ENCODE measurements at regions not wholly inside any gene's neighbourhood (a gene's known extent, or its start where the extent isn't known, plus 50 kb on each side); places are given as distances from the start of the nearest gene placed in this dataset.

- H3K9me1 ChIP-seq (ENCODE audit: control insufficient read depth, insufficient read depth, low read length), result no peaks in the 10 kb centered on the region
- BruUV-seq (replicated peaks), result no TSS peak
- DNase-seq (ENCODE audit: extremely low read depth in 1 of 4, low spot score in 3 of 4) (no peak), FAIRE-seq (no peak), ATAC-seq (no peak)
- no peaks in the 10 kb centered on the region for H3K79me2 ChIP-seq (ENCODE audit: control insufficient read depth, insufficient read depth, low read length)
- no peaks in the 10 kb centered on the region for H3K27me3 ChIP-seq (ENCODE audit: control insufficient read depth in 2 of 2, insufficient read depth in 2 of 2, low read length in 2 of 2)
- H3K4me3 ChIP-seq, result no peak overlapping the region
- 0% methylated on average over 1 of the region's 1 CpG for WGBS (ENCODE audit: insufficient coverage, low coverage, missing lambda C conversion rate)
- ChIA-PET POLR2A (no interaction called here), CTCF (ENCODE audit: low intra/inter-chr PET ratio) (no interaction called here)
- H3K9me3 ChIP-seq (replicated peaks; ENCODE audit: control insufficient read depth, insufficient read depth, low read depth, low read length), result no peaks in the 10 kb centered on the region
- in situ Hi-C loops (cut with MboI) (no loop called here), intact Hi-C loops (cut with micrococcal nuclease) (no loop called here)
- H3K36me3 ChIP-seq (ENCODE audit: control insufficient read depth, insufficient read depth, low read length), result no peaks in the 10 kb centered on the region
- no peak overlapping the region for H3K27ac ChIP-seq (ENCODE audit: extremely low read depth, low read depth, low read length)
- H4K20me1 ChIP-seq (replicated peaks; ENCODE audit: control insufficient read depth, insufficient read depth, low read length), result no peaks in the 10 kb centered on the region
- H3K4me1 ChIP-seq (replicated peaks in 1 of 2; ENCODE audit: control insufficient read depth in 2 of 2, insufficient read depth in 2 of 2, low read length in 2 of 2), result no peaks in the 10 kb centered on the region
- no peak overlapping the region for H3K4me2 ChIP-seq (ENCODE audit: insufficient read depth, low read length)
- no peak overlapping the region for H2AFZ ChIP-seq (ENCODE audit: low read depth, low read length)
- TF ChIP-seq JUND (IDR thresholded peaks at IDR 0.05; ENCODE audit: borderline replicate concordance, low read depth, low read length) (no peak), JUND (tag; IDR thresholded peaks at IDR 0.05; ENCODE audit: borderline replicate concordance, low read depth, low read length) (no peak), ZNF212 (CRISPR knock-in tag; IDR thresholded peaks at IDR 0.05) (no peak)
- no peak overlapping the region for H3K9ac ChIP-seq (ENCODE audit: insufficient read depth in 1 of 2, low read depth in 2 of 2, low read length in 2 of 2)
These were observed 343.8 kb upstream of the NAV3 start for GRCh38 chr12:77486872-77487271.

GRCh38 chr12:77485961-77486854 lies 344.5 kb upstream of the NAV3 start:
- Histone ChIP-seq H3K9me3 (replicated peaks; ENCODE audit: control insufficient read depth, insufficient read depth, low read depth, low read length) (no peaks in the 10 kb centered on the region), H3K9ac (ENCODE audit: insufficient read depth in 1 of 2, low read depth in 2 of 2, low read length in 2 of 2) (no peak overlapping the region), H3K9me1 (ENCODE audit: control insufficient read depth, insufficient read depth, low read length) (no peaks in the 10 kb centered on the region), H3K4me2 (ENCODE audit: insufficient read depth, low read length) (no peak overlapping the region), H3K79me2 (ENCODE audit: control insufficient read depth, insufficient read depth, low read length) (no peaks in the 10 kb centered on the region), H3K36me3 (ENCODE audit: control insufficient read depth, insufficient read depth, low read length) (no peaks in the 10 kb centered on the region), H3K4me1 (replicated peaks in 1 of 2; ENCODE audit: control insufficient read depth in 2 of 2, insufficient read depth in 2 of 2, low read length in 2 of 2) (no peaks in the 10 kb centered on the region), H2AFZ (ENCODE audit: low read depth, low read length) (no peak overlapping the region), H3K27ac (ENCODE audit: extremely low read depth, low read depth, low read length) (no peak overlapping the region), H4K20me1 (replicated peaks; ENCODE audit: control insufficient read depth, insufficient read depth, low read length) (no peaks in the 10 kb centered on the region), H3K4me3 (no peak overlapping the region), H3K27me3 (ENCODE audit: control insufficient read depth in 2 of 2, insufficient read depth in 2 of 2, low read length in 2 of 2) (no peaks in the 10 kb centered on the region)
- in situ Hi-C loops (cut with MboI) (no loop called here), intact Hi-C loops (cut with micrococcal nuclease) (no loop called here)
- no TSS peak for BruUV-seq (replicated peaks)
- 2% methylated on average over 3 of the region's 3 CpGs for WGBS (ENCODE audit: insufficient coverage, low coverage, missing lambda C conversion rate)
- no peak for DNase-seq (ENCODE audit: extremely low read depth in 1 of 4, low spot score in 3 of 4)
- FAIRE-seq, result no peak
- POLR2A ChIA-PET, result no interaction called here
- ATAC-seq, result no peak
- no peak for TF ChIP-seq ZNF184 (CRISPR knock-in tag; IDR thresholded peaks at IDR 0.05)
- no peak for TF ChIP-seq ZNF75A (CRISPR knock-in tag; IDR thresholded peaks at IDR 0.05)
- CTCF ChIA-PET (ENCODE audit: low intra/inter-chr PET ratio), result no interaction called here
